HEK293 (cell line): ENCODE measurements at regions not wholly inside any gene's neighbourhood (a gene's known extent, or its start where the extent isn't known, plus 50 kb on each side); places are given as distances from the start of the nearest gene placed in this dataset.

Source experiments
- CTCF ChIA-PET: fragments of 350-600 bp; formaldehyde crosslinking; extraction: SDS; loops from one replicate; lab custom pipeline; 2021; ENCODE audit warnings: antibody characterized with exemption; lab: Yijun Ruan, JAX
- POLR2A ChIA-PET: fragments of 300-600 bp; formaldehyde crosslinking; extraction: SDS; loops from one replicate; lab custom pipeline; 2020; ENCODE audit warnings: antibody characterized with exemption, inconsistent platforms; lab: Yijun Ruan, JAX
- H3K27ac ChIP-seq: fragments of 200-500 bp; sonication (Bioruptor generic); 2 replicates; pipeline ENCODE4 v1.5.1; 2014; ENCODE audit warnings: low read depth, low read length, control low read depth, inconsistent platforms; ENCODE audit errors: extremely low read depth
- H3K36me3 ChIP-seq, 2 experiments: fragments of 200-500 bp in 1 of 2; sonication (Bioruptor generic) in 1 of 2; 1 replicate in 1 of 2; 2 replicates in 1 of 2; pipeline ENCODE4 v1.5.1; 2014 to 2017; ENCODE audit warnings: inconsistent platforms in 2 of 2, low read length in 2 of 2; ENCODE audit not compliant: control insufficient read depth in 2 of 2, insufficient read depth in 1 of 2
- H3K4me1 ChIP-seq: fragments of 200-500 bp; sonication (Bioruptor generic); 2 replicates; pipeline ENCODE4 v1.5.1; 2014; ENCODE audit warnings: mild to moderate bottlenecking, low read length, inconsistent platforms; ENCODE audit not compliant: control insufficient read depth, insufficient read depth
- H3K4me3 ChIP-seq: 2 replicates; pipeline ENCODE4 v1.5.1; 2011; ENCODE audit warnings: low read depth, mild to moderate bottlenecking, control low read depth, low read length, moderate library complexity
- H3K9me3 ChIP-seq: fragments of 200-500 bp; sonication (Bioruptor generic); 2 replicates; pipeline ENCODE4 v1.5.1; 2014; ENCODE audit warnings: low read depth, low read length, inconsistent platforms; ENCODE audit not compliant: control insufficient read depth, insufficient read depth
- ATF2 ChIP-seq: fragments of 450-650 bp; formaldehyde crosslinking; IDR thresholded peaks from 2 replicates; pipeline ENCODE4 v1.5.1; 2016; ENCODE audit warnings: missing biosample characterization, missing genetic modification characterization, low read depth
- IKZF3 ChIP-seq: fragments of 450-650 bp; IDR thresholded peaks from 2 replicates; pipeline ENCODE4 v1.5.0; 2018; ENCODE audit warnings: missing biosample characterization, mild to moderate bottlenecking, missing genetic modification characterization, moderate library complexity
- KLF10 ChIP-seq: fragments of 450-650 bp; IDR thresholded peaks from 2 replicates; pipeline ENCODE4 v1.5.1; 2018; ENCODE audit warnings: missing biosample characterization, mild to moderate bottlenecking, missing genetic modification characterization
- PRDM2 ChIP-seq: fragments of 450-650 bp; formaldehyde crosslinking; IDR thresholded peaks from 2 replicates; pipeline ENCODE4 v1.5.1; 2016; ENCODE audit warnings: missing biosample characterization, missing genetic modification characterization, borderline replicate concordance
- PRDM4 ChIP-seq: fragments of 450-650 bp; formaldehyde crosslinking; IDR thresholded peaks from 2 replicates; pipeline ENCODE4 v1.5.1; 2017; ENCODE audit warnings: missing biosample characterization, missing genetic modification characterization
- ZBTB17 ChIP-seq: fragments of 450-650 bp; formaldehyde crosslinking; IDR thresholded peaks from 2 replicates; pipeline ENCODE4 v1.5.1; 2016; ENCODE audit warnings: missing biosample characterization, missing genetic modification characterization
- ZBTB7A ChIP-seq: fragments of 450-650 bp; formaldehyde crosslinking; IDR thresholded peaks from 2 replicates; pipeline ENCODE4 v1.5.1; 2016; ENCODE audit warnings: low read depth, missing biosample characterization, missing genetic modification characterization
- ZNF138 ChIP-seq: fragments of 450-650 bp; formaldehyde crosslinking; IDR thresholded peaks from 2 replicates; pipeline ENCODE4 v1.5.1; 2016; ENCODE audit warnings: missing biosample characterization, missing genetic modification characterization, borderline replicate concordance
- ZNF211 ChIP-seq: fragments of 450-650 bp; formaldehyde crosslinking; IDR thresholded peaks from 2 replicates; pipeline ENCODE4 v1.5.1; 2016; ENCODE audit warnings: low read depth, missing biosample characterization, missing genetic modification characterization
- ZNF221 ChIP-seq: fragments of 450-650 bp; formaldehyde crosslinking; IDR thresholded peaks from 2 replicates; pipeline ENCODE4 v1.5.1; 2017; ENCODE audit warnings: missing biosample characterization, missing genetic modification characterization, borderline replicate concordance
- ZNF223 ChIP-seq: fragments of 450-650 bp; formaldehyde crosslinking; IDR thresholded peaks from 2 replicates; pipeline ENCODE4 v1.5.1; 2016; ENCODE audit warnings: missing biosample characterization, missing genetic modification characterization
- ZNF280D ChIP-seq: fragments of 450-650 bp; formaldehyde crosslinking; IDR thresholded peaks from 2 replicates; pipeline ENCODE4 v1.5.1; 2016; ENCODE audit warnings: missing biosample characterization, missing genetic modification characterization
- ZNF366 ChIP-seq: fragments of 450-650 bp; formaldehyde crosslinking; conservative IDR thresholded peaks from 2 replicates; pipeline ENCODE4 v1.5.1; 2016; ENCODE audit warnings: missing biosample characterization, missing genetic modification characterization
- ZNF416 ChIP-seq: fragments of 450-650 bp; formaldehyde crosslinking; IDR thresholded peaks from 2 replicates; pipeline ENCODE4 v1.5.1; 2016; ENCODE audit warnings: missing biosample characterization, missing genetic modification characterization
- ZNF549 ChIP-seq: fragments of 450-650 bp; IDR thresholded peaks from 2 replicates; pipeline ENCODE4 v1.5.1; 2018; ENCODE audit warnings: missing biosample characterization, missing genetic modification characterization, mild to moderate bottlenecking, inconsistent platforms, moderate library complexity
- ZNF561 ChIP-seq: fragments of 450-650 bp; IDR thresholded peaks from 2 replicates; pipeline ENCODE4 v1.5.1; 2018; ENCODE audit warnings: missing biosample characterization, missing genetic modification characterization, borderline replicate concordance
- ZNF664 ChIP-seq: fragments of 450-650 bp; formaldehyde crosslinking; IDR thresholded peaks from 2 replicates; pipeline ENCODE4 v1.5.1; 2016; ENCODE audit warnings: missing biosample characterization, missing genetic modification characterization
- ZNF777 ChIP-seq: fragments of 450-650 bp; formaldehyde crosslinking; IDR thresholded peaks from 2 replicates; pipeline ENCODE4 v1.5.1; 2017; ENCODE audit warnings: missing biosample characterization, missing genetic modification characterization, borderline replicate concordance

- CTCF ChIA-PET = interaction anchor here (1.2 kb wide), 1 partner anchor 14 kb away, joined by 3 read pairs; no protein-coding TSS in a partner anchor
These were observed 55.9 kb upstream of the SEC16B start for GRCh38 chr1:178025613-178026356.

GRCh38 chr1:178028841-178029481 lies 59.1 kb upstream of the SEC16B start:
- no peak overlapping the region for H3K27ac ChIP-seq
- POLR2A ChIA-PET = interaction anchor here (0.6 kb wide), 1 partner anchor 1786 kb away, joined by 3 read pairs; no protein-coding TSS in a partner anchor
- H3K4me3 ChIP-seq = no peak overlapping the region
- no peaks in the 10 kb centered on the region for H3K9me3 ChIP-seq
- no peaks in the 10 kb centered on the region for H3K4me1 ChIP-seq
- CTCF ChIA-PET = interaction anchor here (0.7 to 5.8 kb wide), 5 partner anchors 160 to 424 kb away, joined by 3 to 69 read pairs (median 5); no protein-coding TSS in a partner anchor
- H3K36me3 ChIP-seq = no peaks in the 10 kb centered on the region
- no peak for TF ChIP-seq PRDM2 (tag by site-specific recombination)
- no peak for TF ChIP-seq ZNF138 (tag by site-specific recombination)
- no peak for TF ChIP-seq ATF2
- no peak for TF ChIP-seq ZNF416
- TF ChIP-seq ZNF549 = no peak
- TF ChIP-seq IKZF3 = no peak
- no peak for TF ChIP-seq KLF10 (tag by site-specific recombination)
- TF ChIP-seq ZNF366 (tag by site-specific recombination) = no peak
- no peak for TF ChIP-seq ZNF777 (tag by site-specific recombination)
- no peak for TF ChIP-seq ZNF221 (tag by site-specific recombination)
- no peak for TF ChIP-seq ZNF211 (tag by site-specific recombination)
- TF ChIP-seq ZNF280D (tag by site-specific recombination) = no peak
- TF ChIP-seq ZNF223 (tag by site-specific recombination) = no peak
- no peak for TF ChIP-seq ZBTB7A (tag by site-specific recombination)
- no peak for TF ChIP-seq ZNF664 (tag by site-specific recombination)

More at GRCh38 chr1:178025613-178026356, 55.9 kb upstream of the SEC16B start:
- Histone ChIP-seq H3K9me3 (no peaks in the 10 kb centered on the region), H3K4me3 (no peak overlapping the region), H3K27ac (no peak overlapping the region), H3K4me1 (no peaks in the 10 kb centered on the region), H3K36me3 (no peaks in the 10 kb centered on the region)
- TF ChIP-seq ZBTB17 = no peak
- no peak for TF ChIP-seq PRDM4 (tag by site-specific recombination)
- no peak for TF ChIP-seq ZNF561 (tag by site-specific recombination)
- POLR2A ChIA-PET = no interaction called here
